ENCODE measurements at regions not wholly inside any gene's neighbourhood (a gene's known extent, or its start where the extent isn't known, plus 50 kb on each side); places are given as distances from the start of the nearest gene placed in this dataset.

DNA sequence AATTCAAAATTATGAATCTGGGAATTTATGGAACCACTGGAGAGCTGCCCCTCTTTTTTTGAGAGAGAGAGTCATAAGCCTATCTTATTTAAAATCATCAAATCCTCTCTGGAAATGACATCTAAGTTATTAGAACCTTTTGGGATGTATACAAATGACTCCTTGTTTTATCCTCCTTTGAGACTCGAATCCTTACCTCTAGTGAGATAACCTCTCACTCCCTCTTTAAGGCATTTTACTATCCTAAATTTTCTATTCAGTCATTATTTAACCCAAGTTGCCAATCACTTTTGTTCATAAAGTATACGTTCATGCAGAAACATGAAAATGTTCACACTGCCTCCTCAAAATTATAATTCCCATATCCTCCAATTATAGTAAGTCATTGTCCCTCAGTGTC lies 313.6 kb upstream of the C1orf87 start (continued):
- no peak for TF ChIP-seq GABPA (IDR thresholded peaks at IDR 0.05; ENCODE audit: borderline replicate concordance, insufficient read depth, low read length)
- TF ChIP-seq CREB1 (IDR thresholded peaks at IDR 0.05): no peak
